Effector CD8-positive, alpha-beta T cell (primary cell): ENCODE measurements at regions not wholly inside any gene's neighbourhood (a gene's known extent, or its start where the extent isn't known, plus 50 kb on each side); places are given as distances from the start of the nearest gene placed in this dataset.
"Not testable (repeated sequence)": the region's sequence is repeated elsewhere in the genome, so short reads cannot be mapped to it uniquely, and the experiment has no call there.

Source experiments
- DNase-seq: peaks from one replicate; lab custom pipeline; 2025; lab: John Stamatoyannopoulos, UW

DNA sequence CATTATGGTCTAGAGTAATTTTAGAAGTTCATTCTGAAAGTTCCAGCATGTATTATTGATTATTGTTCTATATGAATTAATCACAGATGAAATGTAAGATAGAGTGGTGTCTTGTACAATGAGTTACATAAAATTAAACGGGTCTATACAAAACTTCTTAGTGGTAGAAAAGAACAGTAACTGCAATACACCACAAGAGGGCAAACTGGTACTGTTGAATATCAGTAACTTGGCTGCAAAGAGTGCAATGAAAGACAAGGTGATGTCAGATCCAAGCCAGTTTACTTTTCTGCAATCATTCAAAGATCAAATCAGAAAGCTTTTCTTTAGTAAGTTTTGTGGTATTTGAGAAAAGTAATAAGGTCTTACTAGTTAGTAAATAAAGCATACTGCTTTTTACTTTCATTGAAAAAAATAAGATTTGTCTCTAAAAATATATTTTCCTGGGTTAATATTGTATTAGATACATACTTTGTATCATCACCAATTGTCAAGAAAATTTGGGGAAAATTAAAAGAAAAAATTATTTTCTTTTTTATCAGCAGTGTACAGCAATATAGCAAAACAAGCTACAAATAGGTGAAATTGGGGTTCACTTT lies 66.4 kb upstream of the BTG3 start:
- no peak for DNase-seq

DNA sequence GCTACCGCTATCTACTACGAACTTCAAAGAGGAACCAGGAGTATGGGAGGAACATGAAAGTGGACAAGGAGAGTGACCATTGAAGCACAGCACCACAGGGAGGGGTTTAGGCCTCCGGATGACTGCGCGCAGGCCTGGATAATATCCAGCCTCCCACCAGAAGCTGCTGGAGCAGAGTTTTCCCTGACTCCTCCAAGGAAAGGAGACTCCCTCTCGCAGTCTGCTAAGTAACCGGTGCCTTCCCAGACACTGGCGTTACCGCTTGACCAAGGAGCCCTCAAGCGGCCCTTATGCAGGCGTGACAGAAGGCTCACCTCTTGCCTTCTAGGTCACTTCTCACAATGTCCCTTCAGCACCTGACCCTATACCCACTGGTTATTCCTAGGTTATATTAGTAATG lies 64.2 kb upstream of the BTG3 start:
- DNase-seq = not testable (repeated sequence)

DNA sequence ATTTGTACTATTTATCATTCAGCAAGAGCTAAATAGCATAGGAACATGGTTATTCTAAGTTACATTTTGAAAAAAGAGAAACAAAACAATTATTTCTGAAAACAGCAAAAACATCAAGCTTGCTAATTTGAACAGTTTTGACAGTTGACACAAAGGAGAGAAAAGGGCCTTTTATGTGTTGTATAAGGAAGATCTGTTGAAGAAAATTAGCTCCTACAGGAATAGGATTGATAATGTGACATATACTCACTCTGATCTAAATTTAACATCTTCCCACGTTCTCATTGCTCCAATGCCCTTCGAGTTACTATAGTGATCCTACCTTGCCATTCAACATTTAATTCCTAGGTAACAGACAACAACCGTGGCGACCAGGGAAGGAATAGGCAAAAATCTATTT lies 61.4 kb upstream of the BTG3 start:
- DNase-seq = no peak

DNA sequence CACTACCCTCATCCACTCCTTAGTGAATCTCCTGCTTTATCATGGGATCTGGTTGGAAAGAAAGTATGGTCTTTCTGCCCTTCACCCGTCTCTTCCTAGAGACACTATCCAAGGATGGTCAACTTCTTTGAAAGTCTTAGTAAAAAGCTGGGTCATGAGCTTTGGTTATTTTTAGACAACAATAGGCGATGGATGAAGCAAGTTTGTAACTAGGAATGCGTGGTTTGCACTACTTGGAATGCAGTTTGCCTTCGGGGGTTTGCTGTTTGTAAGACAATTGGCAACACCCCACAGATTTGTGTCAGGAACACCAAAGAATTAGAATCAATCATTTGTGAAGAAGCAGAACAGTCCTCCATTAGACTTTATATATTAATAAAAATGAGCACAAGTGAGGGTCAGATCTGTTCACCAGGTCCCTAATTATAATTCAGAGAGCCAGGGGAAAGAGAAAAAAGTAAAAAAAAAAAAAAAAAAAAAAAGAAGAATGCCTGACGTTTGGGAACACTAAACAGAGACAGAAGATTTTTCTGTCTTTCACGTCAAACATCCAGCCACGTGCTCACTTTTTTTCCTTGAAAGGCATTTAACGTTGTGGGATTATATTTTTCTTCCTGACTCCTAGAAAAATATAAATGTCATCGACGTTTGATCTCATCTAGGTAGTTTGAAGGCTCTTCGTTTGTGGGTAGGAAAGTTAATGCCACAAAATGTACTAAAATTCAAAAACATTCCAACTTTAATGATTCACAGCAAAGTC lies 60.7 kb upstream of the BTG3 start:
- no peak for DNase-seq

DNA sequence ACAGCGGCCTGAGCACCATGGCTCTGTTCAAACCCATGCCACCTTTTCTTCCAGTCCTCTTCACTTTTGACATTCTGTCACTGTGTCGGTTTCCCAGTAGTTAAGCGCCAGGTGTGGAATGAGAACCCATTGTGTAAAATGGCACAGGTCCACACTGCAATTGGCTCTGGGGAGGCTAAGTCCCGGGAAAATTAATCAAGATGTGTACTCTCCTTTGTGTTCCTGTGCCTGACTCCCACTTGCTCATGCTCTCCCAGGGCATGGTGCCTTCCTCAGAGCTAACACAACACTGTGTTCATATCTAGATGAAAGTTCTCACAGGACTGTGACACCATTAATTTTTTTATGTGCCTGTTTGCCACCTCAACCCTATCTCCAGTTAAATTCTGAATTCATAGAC lies 59.0 kb upstream of the BTG3 start:
- DNase-seq = no peak

DNA sequence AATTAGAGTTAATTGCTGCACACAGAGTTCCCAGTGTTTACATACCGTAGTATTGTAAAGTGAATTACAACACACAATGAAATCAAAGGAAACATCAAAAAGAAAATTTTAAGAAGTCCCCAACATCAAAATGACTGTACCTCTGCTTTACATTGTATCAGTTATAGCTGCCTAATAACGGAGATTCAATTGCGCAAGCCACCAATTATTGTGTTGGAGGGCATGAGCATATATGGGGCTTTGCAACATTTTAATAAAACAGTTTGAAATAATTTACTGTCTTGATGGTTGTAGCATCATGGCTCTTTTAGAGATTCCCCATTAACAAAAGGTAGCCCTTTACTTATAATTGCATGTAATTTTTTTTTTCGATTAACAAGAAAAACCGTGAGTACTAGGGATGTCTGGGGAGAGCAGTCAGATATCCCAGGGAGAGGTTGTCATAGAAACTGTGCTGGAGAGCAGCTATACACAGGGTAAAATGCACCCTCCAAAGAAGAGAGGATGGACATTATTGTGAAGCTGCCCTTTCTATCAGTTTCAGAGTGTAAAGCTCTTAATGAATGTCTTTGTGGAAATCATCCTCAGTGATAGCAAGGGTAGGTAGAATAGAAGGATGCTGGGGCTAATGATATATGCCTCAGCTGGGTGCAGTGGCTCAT lies 55.9 kb upstream of the BTG3 start:
- no peak for DNase-seq

DNA sequence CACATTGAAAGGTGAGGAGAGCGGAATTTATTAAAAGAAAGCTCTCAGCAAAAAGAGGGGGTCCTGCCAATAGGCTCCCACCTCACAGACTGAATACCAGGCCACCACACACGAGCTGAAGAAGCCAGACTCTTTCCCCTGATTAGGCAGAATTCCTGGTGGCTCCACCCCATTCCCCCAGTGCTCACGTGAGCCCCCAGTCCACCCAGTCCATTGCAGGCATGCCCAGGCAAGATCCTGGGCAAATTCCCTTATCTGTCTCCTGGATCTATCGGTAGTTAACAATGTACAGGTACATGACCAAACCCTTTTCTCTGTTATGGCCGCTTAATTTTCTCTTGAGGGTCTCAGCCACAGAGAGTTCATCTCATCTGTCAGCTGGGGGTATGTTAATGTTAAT lies 54.6 kb upstream of the BTG3 start:
- no peak for DNase-seq
